ENCODE measurements at regions not wholly inside any gene's neighbourhood (a gene's known extent, or its start where the extent isn't known, plus 50 kb on each side); places are given as distances from the start of the nearest gene placed in this dataset.
"Not testable (repeated sequence)": the region's sequence is repeated elsewhere in the genome, so short reads cannot be mapped to it uniquely, and the experiment has no call there.

DNA sequence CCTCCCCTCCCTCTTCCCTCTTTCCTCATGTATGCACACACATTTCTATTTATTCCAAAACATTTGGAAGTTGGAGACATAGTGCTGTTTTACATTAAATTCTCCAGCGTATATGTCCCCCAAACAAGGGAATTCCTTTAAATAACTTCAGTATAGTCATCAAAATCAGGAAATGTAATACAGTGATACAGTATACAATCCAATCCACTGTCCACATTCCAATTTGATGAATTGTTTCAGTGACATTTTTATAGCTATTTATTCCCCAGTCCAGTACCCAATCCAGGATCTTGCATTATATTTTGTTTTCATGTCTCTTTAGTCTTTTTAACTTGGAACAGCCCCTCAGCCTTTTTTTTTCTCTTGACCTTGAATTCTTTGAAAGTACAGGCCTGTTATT, 233.0 kb downstream of the DKK2 start:
- Mint-ChIP-seq H3K4me3 (no peak overlapping the region), H3K4me1 (ENCODE audit: low read depth in 2 of 2) (no peaks in the 10 kb centered on the region), H3K9me3 (peaks cover 4% of the 10 kb centered on the region), H3K36me3 (no peaks in the 10 kb centered on the region), H3K27me3 (no peaks in the 10 kb centered on the region), H3K27ac (no peak overlapping the region)
- DNase-seq (ENCODE audit: low spot score) (no peak), ATAC-seq (no peak)

DNA sequence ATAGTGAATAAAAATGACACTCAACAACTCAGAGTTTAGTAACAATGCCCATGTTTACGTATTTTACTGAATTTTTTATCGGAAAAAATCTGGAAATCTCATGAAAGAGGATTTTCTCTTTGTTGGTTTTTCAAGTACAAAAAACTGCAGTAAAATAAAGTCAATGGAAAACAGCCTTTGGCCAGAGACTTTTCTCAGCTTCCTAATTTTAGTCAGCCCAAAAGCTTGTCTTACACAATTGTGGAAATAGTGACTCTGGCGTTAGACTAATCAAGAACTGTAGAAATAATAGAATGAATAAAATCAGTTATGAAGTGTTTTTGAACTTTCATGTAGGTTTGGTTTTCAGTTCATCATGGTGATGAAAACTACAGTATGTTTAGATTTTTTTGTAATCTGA, 234.7 kb downstream of the DKK2 start:
- no peak for ATAC-seq
- no peaks in the 10 kb centered on the region for H3K4me1 Mint-ChIP-seq (ENCODE audit: low read depth in 2 of 2)

DNA sequence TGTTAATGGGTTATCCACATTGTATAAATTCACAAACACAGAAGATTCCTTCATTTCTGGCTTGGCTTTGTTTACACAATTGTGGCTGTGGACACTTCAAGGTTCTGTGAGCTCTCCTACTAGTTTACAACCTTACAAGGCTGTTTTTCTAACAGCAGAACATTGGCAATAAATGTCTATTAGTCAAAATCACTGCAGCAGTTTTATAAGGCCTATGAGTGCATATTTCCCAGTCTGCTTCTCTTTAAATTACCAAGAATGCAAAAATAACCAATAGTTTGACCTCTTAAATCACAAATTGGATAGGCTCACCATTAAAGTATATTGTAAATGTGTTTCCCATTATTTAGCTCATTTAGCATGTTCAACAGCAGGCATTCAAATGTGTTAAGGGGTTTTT, 239.2 kb downstream of the DKK2 start:
- no peak overlapping the region for H3K27ac Mint-ChIP-seq
- no peaks in the 10 kb centered on the region for H3K36me3 Mint-ChIP-seq
- no peaks in the 10 kb centered on the region for H3K27me3 Mint-ChIP-seq
- ATAC-seq (no peak), DNase-seq (ENCODE audit: low spot score) (no peak)
- H3K4me3 Mint-ChIP-seq = no peak overlapping the region
- no peaks in the 10 kb centered on the region for H3K4me1 Mint-ChIP-seq (ENCODE audit: low read depth in 2 of 2)
- peaks cover 8% of the 10 kb centered on the region for H3K9me3 Mint-ChIP-seq

More for the DNA sequence above, 234.7 kb downstream of the DKK2 start:
- no peak for DNase-seq (ENCODE audit: low spot score)
- H3K36me3 Mint-ChIP-seq = no peaks in the 10 kb centered on the region
- peaks cover 4% of the 10 kb centered on the region for H3K9me3 Mint-ChIP-seq
- no peak overlapping the region for H3K27ac Mint-ChIP-seq
- H3K27me3 Mint-ChIP-seq = no peaks in the 10 kb centered on the region
- H3K4me3 Mint-ChIP-seq = no peak overlapping the region

DNA sequence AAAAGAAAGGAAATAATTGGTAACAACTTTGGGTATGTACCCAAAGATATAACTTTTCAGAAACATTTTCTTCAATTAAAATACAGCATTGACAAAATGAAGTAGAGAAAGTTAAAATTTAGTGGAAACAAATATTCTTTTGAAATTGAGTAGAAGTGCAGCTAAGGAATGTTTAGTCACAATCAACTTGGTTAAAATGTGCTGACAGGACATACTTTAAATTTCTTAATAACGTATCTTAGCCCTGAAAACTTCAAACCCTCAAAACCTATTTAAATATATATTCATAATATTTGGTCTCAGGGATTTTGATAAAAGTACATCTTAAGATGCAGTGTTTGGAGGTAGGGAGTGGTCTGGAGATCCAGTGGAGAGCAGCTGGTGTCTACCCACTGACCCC, 240.8 kb downstream of the DKK2 start:
- no peaks in the 10 kb centered on the region for H3K4me1 Mint-ChIP-seq (ENCODE audit: low read depth in 2 of 2)
- no peak overlapping the region for H3K27ac Mint-ChIP-seq
- ATAC-seq = no peak
- no peak overlapping the region for H3K4me3 Mint-ChIP-seq
- H3K36me3 Mint-ChIP-seq = no peaks in the 10 kb centered on the region
- no peaks in the 10 kb centered on the region for H3K27me3 Mint-ChIP-seq
- H3K9me3 Mint-ChIP-seq = peaks cover 8% of the 10 kb centered on the region
- no peak for DNase-seq (ENCODE audit: low spot score)

DNA sequence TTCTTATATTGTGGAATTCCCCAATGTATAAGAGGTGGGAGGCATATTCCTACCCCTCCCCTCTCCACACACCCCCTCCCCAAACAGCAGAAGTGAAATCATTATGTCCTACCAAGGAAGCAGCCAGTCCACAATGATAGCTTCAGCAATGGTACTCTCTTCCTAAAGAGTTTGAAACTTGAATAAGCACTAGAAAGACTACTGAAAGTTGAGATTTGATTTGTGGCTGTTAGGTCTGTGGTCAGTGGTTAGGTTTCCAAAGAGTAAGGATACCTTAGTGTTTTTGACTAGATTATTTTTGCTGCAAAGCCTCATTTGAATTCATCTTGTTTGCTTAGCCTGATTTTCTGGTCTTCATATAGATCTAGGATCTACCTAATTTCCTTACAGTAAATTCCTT, 242.2 kb downstream of the DKK2 start:
- Mint-ChIP-seq H3K36me3 (no peaks in the 10 kb centered on the region), H3K27me3 (no peaks in the 10 kb centered on the region)
- no peak for DNase-seq (ENCODE audit: low spot score)

DNA sequence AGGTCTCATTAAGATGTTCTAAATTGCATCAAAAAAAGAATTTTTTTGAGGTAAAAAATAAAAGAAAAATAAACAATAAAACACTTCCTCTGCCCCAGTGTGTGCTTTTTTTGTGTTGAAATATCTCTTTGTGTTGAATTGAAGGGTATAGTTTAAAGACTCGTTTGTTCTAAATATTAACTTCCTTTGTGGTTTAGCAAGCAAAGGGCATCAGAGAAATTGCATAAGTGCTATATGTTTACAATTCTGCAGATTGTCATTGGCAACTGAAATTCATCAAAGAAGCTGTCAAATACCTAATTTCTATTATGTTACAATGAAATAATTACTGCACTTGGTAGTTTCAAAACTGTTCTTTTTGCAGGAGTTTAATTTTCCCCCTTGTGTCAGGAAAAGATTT, 260.5 kb downstream of the DKK2 start:
- Mint-ChIP-seq H3K4me3 (peak overlapping the region; percentile 2), H3K27ac (no peak overlapping the region), H3K36me3 (no peaks in the 10 kb centered on the region), H3K9me3 (peaks cover 21% of the 10 kb centered on the region), H3K4me1 (ENCODE audit: low read depth in 2 of 2) (no peaks in the 10 kb centered on the region), H3K27me3 (no peaks in the 10 kb centered on the region)
- no peak for DNase-seq (ENCODE audit: low spot score)
- no peak for ATAC-seq

More for the DNA sequence above, 242.2 kb downstream of the DKK2 start:
- Mint-ChIP-seq H3K4me1 (ENCODE audit: low read depth in 2 of 2) (no peaks in the 10 kb centered on the region), H3K9me3 (peaks cover 5% of the 10 kb centered on the region), H3K4me3 (no peak overlapping the region), H3K27ac (no peak overlapping the region)
- ATAC-seq = no peak

DNA sequence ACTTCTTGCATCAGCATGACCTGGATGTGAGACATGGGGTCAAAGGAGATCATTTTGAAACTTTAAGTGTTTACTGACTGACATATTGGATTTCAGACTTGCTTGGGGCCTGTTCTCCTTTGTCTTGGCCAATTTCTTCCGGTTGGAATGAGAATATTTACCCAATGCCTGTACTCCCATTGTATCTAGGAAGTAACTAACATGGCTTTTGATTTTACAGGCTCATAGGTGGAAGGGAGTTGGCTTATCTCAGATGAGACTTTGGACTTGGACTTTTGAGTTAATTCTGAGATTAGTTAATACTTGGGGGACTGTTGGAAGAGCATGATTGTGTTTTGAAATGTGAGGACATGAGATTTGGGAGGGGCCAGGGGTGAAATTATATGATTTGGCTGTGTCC, 262.1 kb downstream of the DKK2 start:
- not testable (repeated sequence) for DNase-seq (ENCODE audit: low spot score); H3K27ac Mint-ChIP-seq; H3K27me3 Mint-ChIP-seq; H3K4me1 Mint-ChIP-seq (ENCODE audit: low read depth in 2 of 2); ATAC-seq; H3K36me3 Mint-ChIP-seq; H3K4me3 Mint-ChIP-seq
- H3K9me3 Mint-ChIP-seq = peaks cover 26% of the 10 kb centered on the region

DNA sequence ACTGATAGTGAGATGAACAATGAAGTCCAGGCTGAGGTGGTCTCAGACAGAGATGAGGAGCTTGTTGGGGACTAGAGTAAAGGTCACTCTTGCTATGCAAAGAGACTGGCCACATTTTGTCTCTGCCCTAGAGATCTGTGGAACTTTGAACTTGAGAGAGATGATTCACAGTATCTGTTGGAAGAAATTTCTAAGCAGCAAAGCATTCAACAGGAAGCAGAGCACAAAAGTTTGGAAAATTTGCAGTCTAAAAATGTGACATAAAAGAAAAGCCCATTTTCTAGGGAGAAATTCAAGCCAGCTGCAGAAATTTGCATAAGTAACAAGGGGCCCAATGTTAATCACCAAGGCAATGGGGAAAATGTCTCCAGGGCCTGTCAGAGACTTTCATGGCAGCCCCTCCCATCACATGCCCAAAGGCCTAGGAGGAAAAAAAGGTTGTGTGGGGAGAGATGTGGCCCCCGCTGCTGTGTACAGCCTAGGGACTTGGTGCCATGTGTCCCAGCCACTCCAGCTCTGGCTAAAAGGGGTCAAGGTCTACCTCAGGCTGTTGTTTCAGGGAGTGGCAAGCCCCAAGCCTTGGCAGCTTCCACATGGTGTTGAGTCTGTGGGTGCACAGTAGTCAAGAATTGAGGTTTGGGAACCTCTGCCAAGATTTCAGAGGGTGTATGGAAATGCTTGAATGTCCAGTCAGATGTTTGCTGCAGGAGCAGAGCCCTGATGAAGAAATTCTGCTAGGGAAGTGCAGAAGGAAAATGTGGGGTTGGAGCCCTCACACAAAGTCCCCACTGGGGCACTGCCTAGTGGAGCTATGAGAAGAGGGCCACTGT, 262.8 kb downstream of the DKK2 start:
- no peak overlapping the region for H3K27ac Mint-ChIP-seq
- ATAC-seq (no peak), DNase-seq (ENCODE audit: low spot score) (no peak)
- no peaks in the 10 kb centered on the region for H3K27me3 Mint-ChIP-seq
- no peaks in the 10 kb centered on the region for H3K36me3 Mint-ChIP-seq
- peaks cover 26% of the 10 kb centered on the region for H3K9me3 Mint-ChIP-seq
- H3K4me1 Mint-ChIP-seq (ENCODE audit: low read depth in 2 of 2) = no peaks in the 10 kb centered on the region
- H3K4me3 Mint-ChIP-seq = no peak overlapping the region

DNA sequence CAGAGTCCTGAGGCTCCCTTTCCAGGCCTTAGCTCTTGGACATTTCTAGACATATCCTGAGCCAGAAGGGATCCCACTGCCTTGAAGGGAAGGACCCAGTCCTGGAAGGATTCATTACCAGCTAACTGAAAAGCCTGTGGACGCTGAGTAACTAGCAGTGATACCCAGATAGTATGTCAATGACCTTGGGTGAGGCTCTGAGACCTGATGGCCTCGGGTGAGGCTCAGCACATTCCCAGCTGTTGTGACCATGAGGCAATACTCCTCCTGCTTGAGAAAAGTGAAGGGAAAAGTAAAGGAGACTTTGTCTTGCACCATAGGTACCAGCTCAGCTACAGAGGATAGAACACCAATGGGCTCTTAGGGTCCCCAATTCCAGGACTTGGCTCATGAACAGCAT, 268.1 kb downstream of the DKK2 start:
- H3K4me3 Mint-ChIP-seq = no peak overlapping the region
- DNase-seq (ENCODE audit: low spot score) (no peak), ATAC-seq (no peak)
- H3K27me3 Mint-ChIP-seq = no peaks in the 10 kb centered on the region
- H3K36me3 Mint-ChIP-seq = no peaks in the 10 kb centered on the region
- H3K27ac Mint-ChIP-seq = no peak overlapping the region
- H3K9me3 Mint-ChIP-seq = peaks cover 17% of the 10 kb centered on the region
- no peaks in the 10 kb centered on the region for H3K4me1 Mint-ChIP-seq (ENCODE audit: low read depth in 2 of 2)

DNA sequence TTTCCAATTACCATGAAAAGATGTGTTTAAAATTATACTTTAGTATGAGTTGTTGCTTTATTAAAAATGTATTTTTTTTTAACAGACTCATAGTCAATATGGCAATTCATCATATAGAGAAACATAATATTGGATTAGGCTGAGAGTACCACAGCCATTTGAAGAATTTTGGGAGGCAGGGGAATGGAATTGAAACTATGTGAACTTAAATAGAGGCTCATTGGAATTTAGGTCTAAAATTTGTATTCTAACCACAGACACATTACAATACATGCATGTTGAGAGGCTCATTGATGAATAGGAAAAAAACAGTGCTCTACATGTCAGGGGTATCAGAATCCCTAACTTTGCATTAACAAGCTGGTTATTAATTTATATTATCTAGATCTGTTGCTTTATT, 269.6 kb downstream of the DKK2 start:
- no peak for DNase-seq (ENCODE audit: low spot score)
- Mint-ChIP-seq H3K9me3 (peaks cover 13% of the 10 kb centered on the region), H3K4me1 (ENCODE audit: low read depth in 2 of 2) (no peaks in the 10 kb centered on the region), H3K27me3 (no peaks in the 10 kb centered on the region), H3K27ac (no peak overlapping the region), H3K36me3 (no peaks in the 10 kb centered on the region), H3K4me3 (no peak overlapping the region)
- ATAC-seq = no peak

DNA sequence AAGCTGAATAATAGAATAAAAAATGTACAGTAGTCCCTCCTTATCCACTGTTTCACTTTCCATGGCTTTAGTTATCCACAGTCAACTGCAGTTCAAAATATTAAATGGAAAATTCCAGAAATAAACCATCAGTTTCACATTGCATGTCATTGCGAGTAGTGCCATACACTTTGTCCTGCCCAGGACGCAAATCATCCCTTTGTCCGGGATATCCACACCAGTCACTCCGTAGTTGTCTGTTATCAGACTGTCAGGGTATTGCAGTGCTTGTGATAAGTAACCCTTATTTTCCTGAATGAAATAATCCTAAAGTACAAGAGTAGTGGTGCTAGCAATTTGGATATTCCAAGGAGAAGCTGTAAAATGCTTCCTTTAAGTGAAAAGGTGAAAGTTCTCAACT, 271.3 kb downstream of the DKK2 start:
- no peak overlapping the region for H3K27ac Mint-ChIP-seq
- peaks cover 11% of the 10 kb centered on the region for H3K9me3 Mint-ChIP-seq
- ATAC-seq (no peak), DNase-seq (ENCODE audit: low spot score) (no peak)
- no peaks in the 10 kb centered on the region for H3K27me3 Mint-ChIP-seq
- no peak overlapping the region for H3K4me3 Mint-ChIP-seq
- H3K4me1 Mint-ChIP-seq (ENCODE audit: low read depth in 2 of 2) = no peaks in the 10 kb centered on the region
- H3K36me3 Mint-ChIP-seq = no peaks in the 10 kb centered on the region

DNA sequence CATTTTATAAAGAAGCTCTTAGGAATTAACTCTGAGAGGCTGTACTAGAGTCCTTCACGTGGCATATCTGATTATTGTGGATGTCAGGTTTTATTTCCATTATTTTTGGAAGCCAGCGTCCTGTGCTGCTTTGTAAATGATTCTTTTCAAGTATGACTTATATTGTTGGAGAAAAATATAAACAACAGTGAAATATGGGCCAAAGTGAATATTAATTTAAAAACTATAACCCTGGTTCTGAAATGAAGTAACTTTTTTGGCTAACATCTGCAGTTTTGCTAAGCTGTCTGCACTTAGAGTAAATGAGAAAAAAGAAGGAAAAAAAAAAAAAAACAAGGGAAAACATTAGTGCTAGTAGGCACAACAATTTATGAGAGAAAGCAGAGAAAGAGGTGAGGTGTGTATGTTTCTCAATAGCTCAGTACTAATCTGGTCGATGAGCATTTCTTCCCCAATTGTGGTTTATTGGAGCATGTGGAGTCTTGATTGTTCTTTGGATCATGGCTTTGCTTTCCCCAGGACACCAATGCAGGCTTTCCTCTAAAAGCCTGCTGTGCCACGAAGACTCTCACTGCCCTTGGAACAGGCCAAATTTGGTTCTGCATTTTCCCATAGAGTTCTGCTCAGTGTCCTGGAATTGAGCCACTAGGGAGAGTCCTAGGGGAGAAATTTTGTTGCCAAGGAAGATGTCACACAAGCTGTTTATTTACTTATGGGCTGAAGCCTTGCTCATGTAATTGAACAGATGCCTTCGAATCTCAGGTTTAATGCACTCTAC, 273.3 kb downstream of the DKK2 start:
- no peak for DNase-seq (ENCODE audit: low spot score)
- Mint-ChIP-seq H3K9me3 (peaks cover 4% of the 10 kb centered on the region), H3K27ac (no peak overlapping the region), H3K27me3 (no peaks in the 10 kb centered on the region), H3K36me3 (no peaks in the 10 kb centered on the region), H3K4me3 (no peak overlapping the region), H3K4me1 (ENCODE audit: low read depth in 2 of 2) (no peaks in the 10 kb centered on the region)
- no peak for ATAC-seq

DNA sequence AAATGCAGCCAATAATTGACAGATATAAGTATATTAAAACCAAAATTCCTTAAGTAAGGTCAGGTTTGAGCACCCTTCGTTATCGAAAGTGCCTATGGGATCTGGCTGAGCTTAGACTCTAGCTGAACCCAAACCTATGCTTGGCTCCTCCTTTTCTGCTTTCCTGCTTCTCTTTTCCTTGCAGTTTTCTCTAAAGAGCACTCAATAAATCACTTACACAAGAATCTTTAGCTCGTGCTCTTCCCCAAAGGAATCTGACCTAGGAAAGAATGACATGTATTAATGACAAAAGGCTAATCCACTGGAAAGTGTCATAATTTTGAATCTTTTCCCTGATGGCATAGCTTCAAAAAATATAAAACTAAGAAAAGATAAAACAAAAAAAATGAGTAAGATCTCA, 282.7 kb downstream of the DKK2 start:
- no peak overlapping the region for H3K27ac Mint-ChIP-seq
- no peak for ATAC-seq
- no peaks in the 10 kb centered on the region for H3K36me3 Mint-ChIP-seq
- H3K9me3 Mint-ChIP-seq = peaks cover 8% of the 10 kb centered on the region
- H3K4me3 Mint-ChIP-seq = no peak overlapping the region
- H3K27me3 Mint-ChIP-seq = no peaks in the 10 kb centered on the region
- H3K4me1 Mint-ChIP-seq (ENCODE audit: low read depth in 2 of 2) = no peaks in the 10 kb centered on the region
- no peak for DNase-seq (ENCODE audit: low spot score)

DNA sequence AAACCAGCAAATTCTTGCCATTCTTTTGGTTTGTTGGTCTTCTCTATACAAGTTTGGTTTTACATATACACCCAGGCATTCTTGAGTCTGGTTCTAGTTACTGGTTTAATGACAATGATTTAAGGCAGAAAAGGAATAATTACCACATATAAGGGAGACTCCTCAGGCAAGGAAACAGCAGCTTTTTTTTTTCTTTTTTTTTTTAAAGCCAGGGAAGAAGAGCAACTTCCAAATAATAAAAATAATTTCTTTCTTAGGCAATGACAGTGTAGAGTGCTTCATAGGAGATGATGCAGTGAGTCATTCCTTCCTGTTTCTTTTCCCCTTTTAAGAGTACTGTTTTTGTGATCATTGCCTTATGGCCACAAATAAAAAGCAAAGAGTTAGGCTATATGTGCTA, 289.7 kb downstream of the DKK2 start:
- H3K9me3 Mint-ChIP-seq = peaks cover 12% of the 10 kb centered on the region

More for the DNA sequence above, 289.7 kb downstream of the DKK2 start:
- Mint-ChIP-seq H3K36me3 (peaks cover 4% of the 10 kb centered on the region), H3K27ac (no peak overlapping the region), H3K4me1 (ENCODE audit: low read depth in 2 of 2) (no peaks in the 10 kb centered on the region), H3K4me3 (no peak overlapping the region), H3K27me3 (no peaks in the 10 kb centered on the region)
- ATAC-seq = no peak
- DNase-seq (ENCODE audit: low spot score) = no peak
